ENCODE measurements at regions not wholly inside any gene's neighbourhood (a gene's known extent, or its start where the extent isn't known, plus 50 kb on each side); places are given as distances from the start of the nearest gene placed in this dataset.
"Not testable (repeated sequence)": the region's sequence is repeated elsewhere in the genome, so short reads cannot be mapped to it uniquely, and the experiment has no call there.

DNA sequence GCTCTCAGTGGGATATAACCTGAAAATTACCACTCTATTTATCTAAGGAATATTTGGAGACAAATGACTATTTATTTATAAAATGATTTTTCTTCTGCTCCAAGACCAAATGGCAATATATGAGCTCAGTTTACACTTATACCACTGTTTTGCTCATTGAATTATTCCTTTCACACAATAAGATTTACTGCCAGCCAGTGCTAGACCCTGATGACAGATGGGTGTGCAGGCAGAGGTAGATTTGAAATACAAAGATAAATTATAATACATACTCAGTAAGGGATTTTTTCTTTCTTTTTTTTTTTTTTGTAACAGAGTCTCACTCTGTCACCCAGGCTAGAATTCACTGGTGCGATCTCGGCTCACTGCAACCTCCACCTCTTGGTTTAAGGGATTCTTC lies 980.3 kb downstream of the EPHA3 start:
- DNase-seq: no peak

DNA sequence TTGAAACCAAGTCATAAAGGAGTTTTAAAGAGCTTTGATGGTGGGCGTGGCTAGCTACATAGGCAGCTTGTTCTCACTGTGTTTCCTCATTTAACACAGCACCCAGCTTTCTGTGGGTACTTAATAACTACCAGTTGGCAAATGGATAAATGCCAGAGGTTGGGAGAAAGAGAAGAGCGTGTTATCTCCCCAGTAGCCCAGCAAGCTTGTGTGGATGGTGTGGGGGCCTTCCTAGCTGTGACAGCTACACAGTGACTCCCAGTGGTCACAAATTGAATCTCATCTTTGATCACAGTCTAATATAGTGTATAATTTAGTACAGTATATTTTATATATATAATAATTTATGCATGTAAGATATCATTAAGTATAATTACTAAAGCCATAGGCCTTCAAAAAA lies 984.1 kb downstream of the EPHA3 start:
- peak; percentile 78 for DNase-seq

DNA sequence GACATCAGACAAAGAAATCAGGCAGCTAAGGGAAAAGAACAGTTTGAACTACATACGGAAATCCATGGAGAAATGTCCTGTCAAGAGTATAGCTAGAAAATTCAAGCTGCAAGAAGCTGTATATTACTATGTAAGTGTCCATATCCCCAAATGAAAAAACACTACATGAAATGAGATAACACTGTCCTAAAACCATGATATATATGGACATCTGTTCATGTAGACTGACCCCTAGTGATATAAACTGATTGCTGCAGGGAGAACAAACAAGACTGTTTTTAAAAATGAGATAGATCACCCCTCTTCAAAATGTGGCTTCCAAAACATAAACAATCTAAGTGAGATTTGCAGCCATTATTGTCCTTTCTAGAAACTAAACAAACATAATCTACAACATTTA lies 985.6 kb downstream of the EPHA3 start:
- DNase-seq: peak; percentile 56

DNA sequence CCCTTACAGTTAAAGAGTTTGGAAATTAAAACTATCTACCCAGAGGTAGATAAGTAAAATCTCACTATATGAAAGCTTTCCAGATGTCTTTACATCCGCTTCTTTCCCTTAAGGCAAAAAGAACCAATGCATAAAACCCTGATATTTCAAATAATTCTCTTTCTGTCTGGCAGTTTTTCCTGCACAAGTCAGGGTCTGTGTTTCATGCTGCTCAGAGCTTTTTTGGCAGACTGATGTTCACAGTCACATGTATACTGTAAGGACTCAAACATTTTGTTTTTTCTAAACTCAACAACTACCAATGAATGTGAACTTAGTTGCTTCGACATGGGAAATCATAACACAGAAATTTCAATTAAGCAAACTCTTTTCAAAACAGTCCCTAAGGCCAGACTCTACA lies 988.4 kb downstream of the EPHA3 start:
- DNase-seq: no peak

DNA sequence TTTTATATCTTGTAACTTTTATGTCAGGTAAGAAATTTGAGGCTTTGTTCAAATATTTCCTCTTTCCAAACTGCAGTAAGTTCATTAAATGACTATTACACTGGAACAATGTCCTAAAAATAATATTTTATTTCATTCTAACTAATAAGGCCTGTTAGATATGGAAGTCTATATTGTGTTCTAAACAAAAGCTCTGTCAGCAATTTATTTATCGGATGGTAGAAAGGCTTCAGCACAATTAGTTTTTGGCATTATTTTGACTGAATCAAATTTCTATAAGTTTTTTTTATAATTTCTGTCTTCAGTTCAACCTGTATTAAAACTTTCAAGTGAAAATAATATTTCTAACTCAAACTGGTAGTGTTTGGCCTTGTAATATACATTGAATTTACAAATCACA lies 992.1 kb downstream of the EPHA3 start:
- DNase-seq: no peak

DNA sequence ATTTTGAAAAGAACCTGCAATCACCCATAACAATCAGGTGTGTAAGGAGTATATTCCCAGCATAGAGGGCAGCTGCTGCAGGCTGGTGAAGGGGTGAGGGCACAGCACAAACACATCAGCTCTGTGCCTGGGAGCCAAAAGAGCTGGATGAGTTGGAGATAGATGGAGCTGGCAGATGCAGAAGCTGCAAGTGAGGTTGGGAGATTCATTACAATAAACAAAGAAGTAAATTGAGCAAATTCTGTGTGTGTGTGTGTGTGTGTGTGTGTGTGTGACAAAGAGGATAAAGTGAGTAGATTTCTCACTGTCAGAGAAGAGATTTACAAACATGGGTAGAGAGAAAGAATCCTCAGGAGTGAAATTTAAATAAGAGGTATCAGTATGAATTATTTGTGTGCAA lies 994.7 kb downstream of the EPHA3 start:
- DNase-seq: no peak

DNA sequence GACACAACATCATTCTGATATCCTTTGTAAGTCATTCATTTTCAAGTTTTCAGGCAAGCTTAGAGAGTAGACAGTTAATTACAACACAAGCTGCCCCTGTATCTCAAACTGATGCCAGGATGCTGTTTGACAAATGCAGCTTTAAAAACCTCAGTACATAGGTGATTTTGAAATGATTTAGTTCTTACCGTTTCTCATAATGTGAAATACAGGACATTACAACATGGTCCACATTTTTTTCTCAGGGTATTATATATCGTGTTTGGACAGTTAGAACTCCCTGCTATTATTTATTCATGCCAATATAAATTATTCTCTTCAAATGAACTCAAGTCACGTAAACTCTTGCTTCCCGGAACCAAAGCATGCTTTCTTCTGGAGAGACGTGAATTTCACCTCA lies 1013.9 kb downstream of the EPHA3 start:
- no peak for DNase-seq

DNA sequence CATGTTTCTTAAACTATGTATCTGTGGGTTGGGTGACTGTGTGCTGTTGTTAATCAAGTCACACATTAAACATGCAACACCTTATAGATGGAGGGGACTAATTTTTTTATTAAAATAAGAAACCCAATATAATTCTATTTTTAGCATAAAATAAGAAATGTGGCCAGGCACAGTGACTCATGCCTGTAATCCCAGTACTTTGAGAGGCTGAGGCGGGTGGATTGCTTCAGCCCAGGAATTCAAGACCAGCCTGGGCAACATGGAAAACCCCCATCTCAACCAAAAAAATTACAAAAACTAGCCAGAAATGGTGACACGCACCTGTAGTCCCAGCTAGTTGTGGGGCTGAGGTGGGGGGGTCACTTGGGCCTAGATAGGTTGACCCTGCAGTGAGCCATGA lies 1021.0 kb downstream of the EPHA3 start:
- DNase-seq: no peak

DNA sequence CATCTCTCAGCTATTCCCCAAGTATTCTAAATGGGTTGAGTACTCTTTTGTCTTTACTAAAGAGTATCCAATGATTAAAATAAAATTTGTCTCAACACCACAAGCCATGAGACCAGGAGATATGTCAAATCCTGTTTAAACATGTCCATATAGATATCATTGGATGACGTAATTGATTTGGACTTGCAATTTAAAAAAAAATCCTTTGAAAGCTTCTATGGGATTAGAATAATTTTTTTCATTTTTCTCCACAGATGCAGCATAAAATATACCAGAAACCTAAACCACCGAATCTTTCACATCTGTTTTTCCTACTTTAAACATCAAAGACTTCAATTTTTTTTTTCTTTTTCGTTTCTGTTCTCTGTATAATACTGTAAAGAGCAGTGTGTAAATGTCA lies 1022.3 kb downstream of the EPHA3 start:
- DNase-seq: no peak

DNA sequence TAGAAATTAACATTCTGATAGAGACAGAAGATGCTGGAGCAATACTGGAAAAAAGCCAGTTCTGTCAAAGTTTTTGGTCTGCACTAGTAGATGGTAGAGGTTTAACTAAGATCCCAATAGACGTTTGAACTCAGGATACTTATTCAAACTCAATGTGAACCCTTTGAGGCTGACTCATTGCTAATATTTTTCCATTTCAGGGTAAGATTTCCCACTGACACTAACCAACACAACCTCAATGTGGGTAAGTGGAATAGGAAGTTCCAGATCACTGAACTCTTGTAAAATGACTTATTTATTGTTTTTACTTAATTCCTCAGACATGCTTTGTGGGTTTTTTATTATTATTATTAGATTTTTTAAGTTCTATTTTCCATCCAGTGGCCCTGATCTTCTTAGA lies 1024.8 kb downstream of the EPHA3 start:
- no peak for DNase-seq

DNA sequence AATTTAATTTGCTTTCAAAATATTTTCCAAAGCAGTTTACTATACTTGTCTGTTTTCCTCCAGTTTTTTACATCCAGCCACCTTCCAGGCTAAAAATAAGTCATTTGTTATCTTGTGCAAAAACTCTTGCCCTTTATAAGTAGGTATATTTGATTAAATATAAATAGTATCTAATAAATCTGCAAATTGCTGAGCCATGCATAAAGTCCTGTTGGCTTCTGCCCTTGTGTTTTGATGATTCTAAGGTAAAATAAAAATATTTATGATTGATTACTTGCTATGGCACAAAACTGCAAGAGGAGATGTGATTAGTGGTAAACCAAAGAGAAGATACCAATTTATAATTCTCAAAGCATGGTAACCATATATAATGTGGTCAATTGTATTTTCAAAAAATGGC lies 1026.7 kb downstream of the EPHA3 start:
- no peak for DNase-seq

DNA sequence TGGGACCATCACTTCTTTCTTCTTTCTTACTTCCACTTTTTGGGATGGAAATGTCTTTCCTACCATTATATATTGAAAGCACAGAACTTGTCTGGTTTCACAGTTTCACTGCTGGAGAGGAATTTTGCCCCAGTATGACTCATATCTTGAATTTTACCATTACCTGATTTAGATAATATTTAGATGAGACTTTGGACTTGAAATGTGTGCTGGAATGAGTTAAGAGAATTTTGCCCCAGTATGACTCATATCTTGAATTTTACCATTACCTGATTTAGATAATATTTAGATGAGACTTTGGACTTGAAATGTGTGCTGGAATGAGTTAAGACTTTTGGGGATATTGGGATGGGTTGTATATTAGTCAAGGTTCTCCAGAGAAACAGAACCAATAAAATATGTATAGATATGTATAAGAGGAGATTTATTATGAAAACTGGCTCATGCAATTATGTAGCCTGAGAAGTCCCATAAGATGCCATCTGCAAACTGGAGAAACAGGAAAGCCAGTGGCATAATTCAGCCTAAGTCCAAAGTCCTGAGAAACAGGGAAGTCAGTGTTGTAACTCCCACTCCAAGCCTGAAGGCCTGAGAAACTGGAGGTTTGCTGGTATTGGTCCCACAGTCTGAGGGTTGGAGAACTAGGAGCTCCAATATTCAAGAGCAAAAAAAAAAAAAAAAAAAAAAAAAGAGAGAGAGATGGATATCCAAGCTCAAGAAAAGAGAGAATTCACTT lies 1029.2 kb downstream of the EPHA3 start:
- DNase-seq: no peak

DNA sequence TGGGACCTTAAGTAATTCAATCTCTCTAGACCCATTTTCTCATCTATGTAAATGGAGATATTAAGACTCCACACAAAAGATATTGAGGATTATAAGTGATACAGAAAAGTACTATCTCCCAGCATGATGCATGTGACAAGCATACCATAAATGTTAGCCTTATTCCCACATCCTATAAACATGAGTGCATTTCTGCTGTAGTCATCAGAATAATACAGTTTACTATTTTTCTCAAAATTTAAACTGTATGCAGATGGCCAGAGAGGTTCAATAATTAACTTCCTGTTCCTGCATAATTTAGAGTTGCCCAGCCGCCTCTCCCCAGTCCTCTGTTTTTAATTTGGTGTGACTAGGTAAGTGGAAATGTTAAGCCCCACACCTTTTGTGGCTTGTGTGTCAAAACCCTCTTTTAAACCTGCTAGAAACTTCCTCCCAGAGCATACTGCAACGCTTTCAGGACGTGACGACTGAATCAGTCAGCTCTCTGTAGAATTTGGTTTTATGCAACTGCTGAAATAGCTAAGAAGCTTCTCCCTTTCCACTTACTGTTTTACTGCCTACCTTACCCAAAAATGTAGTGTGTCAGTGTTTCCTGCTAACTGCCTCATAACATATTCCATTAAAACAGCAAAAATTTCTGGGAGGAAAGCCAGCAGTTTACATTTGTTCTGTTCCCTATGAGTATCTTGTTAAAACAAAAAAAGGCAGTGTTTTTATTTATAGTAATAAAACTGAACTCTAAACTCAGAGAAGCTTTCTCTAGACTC lies 1037.9 kb downstream of the EPHA3 start:
- DNase-seq: no peak

DNA sequence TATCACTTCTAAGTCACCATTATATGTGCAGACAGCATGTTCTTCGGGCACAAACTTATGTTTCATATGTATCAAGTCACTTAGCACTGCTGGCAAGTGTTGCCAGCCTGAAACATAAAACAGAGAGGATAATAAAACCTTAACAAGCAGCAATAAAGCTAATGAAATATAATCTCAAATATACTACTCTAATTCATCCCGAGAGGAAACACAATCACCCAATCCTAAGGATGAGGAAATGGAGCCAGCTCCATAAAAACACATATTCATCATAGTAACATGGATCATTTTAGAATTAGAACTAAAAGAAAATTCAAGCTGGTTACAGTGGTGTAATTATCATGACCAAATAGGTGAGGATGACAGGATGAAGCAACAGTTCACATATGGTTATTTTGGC lies 1072.7 kb downstream of the EPHA3 start:
- peak; percentile 26 for DNase-seq

DNA sequence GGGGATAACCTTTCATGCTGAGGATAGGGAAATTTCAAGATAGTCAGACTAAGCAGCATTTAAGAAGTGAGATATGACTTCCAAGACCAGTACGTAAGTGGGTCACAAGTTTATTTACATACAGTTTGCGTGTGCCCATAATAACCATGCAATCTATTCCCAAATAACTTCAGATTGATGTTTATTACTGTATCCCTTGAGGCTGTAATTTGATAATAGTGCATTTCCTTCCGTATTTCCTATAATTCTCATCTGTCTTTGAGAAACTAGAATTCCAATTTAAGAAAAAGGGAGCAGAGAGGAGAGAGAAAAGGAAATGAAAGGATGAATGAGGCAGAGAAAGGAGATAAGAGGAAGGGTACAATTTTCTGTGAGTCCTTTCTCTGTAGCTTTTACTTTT lies 1073.1 kb downstream of the EPHA3 start:
- DNase-seq: no peak

DNA sequence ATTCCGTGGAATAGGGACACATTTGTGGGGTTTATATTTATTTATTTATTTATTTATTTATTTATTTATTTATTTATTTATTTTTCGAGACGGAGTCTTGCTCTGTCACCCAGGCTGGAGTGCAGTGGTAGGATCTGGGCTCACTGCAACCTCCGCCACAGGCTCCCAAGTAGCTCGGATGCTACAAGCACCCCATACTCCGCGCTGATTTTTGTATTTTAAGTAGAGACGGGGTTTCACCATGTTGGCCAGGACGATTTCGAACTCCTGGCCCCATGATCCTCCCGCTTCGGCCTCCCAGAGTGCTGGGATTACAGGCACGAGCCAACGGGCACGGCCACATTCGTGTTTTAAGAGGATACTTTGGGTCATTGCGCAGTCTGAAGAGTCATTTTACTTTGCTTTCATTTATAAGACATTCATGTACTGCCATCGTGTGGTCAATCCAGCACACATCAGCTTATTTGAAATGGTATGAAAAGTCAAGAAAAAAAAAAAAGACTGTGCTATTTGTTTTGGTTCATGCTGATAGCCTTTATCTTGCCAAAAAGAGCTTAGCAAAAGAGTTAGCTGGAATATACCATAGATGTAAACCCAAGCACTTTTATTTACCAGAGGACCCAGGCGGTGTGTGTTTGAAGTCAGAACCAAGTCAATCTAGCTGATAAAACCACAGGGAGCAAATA lies 1075.0 kb downstream of the EPHA3 start:
- peak; percentile 37 for DNase-seq

DNA sequence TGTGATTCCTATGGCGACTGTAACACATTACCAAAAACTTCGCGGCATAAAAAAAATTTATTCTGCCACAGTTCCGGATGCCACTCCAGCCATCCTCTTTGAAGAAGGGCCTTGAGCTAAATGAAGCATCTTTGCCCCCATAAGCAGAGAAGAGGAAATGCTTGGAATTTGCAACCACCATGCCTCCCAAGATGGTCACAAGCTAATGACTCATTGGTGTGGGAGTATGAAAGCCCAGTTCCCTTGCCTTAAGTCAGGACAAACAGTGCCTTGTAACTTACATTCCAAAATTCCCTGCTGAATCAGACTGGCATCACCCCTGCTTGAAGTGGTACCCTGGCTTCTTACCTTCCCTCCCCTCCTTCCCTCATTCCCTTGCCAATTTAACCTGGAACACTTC lies 1077.4 kb downstream of the EPHA3 start:
- DNase-seq: no peak

DNA sequence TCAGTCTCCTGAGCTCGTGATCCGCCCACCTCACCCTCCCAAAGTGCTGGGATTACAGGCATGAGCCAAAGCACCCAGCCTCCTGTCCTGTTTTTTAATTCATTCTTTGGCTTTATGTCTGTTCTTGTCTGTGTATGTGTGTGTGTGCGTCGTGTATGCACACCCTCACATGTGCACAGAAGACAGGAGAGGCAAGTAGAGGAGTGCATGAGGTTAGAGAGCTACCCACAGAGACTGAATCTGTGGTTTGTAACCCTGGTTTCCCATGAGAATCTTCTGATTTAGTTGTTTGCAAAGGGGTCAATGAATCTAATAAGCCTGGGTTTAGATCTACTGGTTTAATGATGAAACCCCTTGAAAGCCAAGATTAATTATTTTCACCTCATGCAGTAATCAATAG lies 1090.0 kb downstream of the EPHA3 start:
- not testable (repeated sequence) for DNase-seq

DNA sequence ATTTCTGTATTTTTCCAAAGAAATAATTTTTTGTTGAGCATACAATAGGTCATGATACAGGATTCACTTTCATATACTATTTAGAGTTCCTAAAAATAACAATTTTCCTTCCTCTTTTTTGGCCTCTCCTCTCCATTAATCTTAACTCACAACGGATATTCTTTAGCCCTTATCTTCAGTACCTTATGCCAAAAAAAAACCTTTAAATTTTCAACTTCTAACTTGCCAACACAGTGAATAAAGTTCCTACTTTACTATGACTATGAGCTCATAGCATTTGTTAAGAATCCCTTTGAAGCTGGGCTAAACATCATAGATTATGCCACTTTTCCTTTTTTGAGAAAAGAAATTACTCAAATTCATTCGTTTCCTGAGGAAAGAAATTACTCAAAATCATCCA lies 1095.5 kb downstream of the EPHA3 start:
- DNase-seq: not testable (repeated sequence)

DNA sequence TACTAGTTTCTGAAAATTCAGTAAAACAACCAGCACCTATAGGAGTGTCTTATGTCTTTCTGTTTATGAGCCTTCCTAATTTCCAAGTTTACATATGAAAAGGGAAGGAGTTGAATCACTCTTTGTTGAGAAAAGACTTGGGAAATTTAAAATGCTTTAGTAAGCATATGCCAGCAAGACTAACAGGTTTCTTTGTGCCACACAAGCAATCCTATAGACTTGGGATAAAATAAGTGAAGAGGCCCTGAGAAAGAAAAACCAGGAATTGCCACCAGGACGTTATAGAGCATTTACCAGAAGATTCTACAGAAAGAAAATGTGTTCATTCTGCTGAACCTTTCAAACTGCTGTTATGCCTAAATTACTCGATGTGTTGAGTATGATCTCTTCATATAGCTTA lies 1099.1 kb downstream of the EPHA3 start:
- not testable (repeated sequence) for DNase-seq

DNA sequence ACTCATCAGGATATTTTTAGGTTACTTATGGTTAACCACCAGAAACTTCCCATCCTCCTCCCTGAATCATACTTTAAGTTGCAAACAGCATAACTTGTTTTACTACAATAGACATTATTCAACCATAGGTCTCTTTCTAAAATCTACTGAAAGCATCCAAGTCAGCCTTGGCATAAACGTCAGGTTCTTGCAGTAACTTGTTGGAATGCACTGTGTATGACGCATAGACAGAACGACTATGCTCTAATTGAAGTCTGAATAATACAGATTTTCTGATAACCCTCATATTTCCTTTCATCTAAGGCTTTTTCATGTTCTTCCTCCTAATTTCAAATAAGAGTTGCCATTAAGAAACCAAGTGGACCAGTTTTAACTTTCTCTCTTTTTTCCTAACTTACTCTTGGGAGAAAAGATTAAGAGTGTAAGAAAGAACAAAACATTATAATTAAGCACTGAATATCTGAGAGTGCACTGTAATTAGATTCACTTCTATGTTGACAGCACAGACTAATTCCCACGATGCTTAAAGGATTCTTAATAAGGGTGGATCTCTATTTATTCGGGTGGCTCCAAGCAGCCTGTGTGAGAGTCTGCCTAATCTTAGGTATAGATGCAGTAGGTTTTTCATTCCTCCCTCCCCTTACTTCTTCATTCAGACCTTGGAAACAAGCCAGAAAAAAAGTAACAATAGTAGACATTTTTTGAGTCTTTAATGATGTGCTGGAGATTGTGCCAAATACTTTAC lies 1100.1 kb downstream of the EPHA3 start:
- DNase-seq: not testable (repeated sequence)

DNA sequence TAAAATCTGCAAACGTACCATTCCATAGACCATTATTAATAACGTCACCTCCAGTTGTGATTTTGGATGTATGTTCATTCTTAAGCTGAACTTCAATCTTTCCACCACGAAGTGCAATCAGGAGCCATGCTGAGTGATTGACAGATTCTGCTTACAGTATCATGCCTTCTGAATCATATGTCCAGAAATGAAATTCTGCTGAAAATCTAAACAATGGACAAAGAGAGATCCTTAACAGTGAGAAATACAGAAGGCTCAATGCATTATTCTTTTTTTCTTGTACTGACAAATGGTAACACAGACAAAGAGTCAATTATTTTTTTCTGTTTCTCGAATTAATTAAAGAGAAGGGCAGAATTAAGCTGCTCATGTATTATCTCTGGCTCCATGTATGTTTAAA lies 1114.5 kb downstream of the EPHA3 start:
- no peak for DNase-seq

DNA sequence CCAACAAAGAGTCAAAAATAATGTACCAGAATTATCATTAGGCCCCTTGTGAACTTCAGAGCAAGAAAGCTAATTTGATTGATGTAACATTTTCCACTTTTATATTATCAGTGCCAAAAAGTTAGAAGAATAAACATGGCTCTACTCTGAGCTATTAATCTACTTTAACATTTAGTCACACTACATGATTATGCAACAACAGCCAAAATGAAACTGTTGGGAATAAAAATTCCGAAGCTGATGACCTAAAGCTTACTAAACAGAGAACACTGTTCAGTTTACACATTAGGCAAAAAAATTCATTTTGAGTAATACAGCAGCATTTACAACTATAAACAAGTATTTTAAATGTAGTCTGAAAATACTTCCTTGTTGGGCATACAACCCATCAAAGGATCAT lies 1134.1 kb downstream of the EPHA3 start:
- no peak for DNase-seq
